Trophoblast cell (in vitro differentiated cells and primary cell): ENCODE measurements at regions not wholly inside any gene's neighbourhood (a gene's known extent, or its start where the extent isn't known, plus 50 kb on each side); places are given as distances from the start of the nearest gene placed in this dataset.

Experiments
- DNase-seq, 2 donors: peaks; one replicate each; pipeline ENCODE4 v3.0.0-alpha.2; 2016
- H2AFZ ChIP-seq: 2 replicates; pipeline ENCODE4 v1.6.1; 2013; ENCODE audit warnings: low read length, moderate library complexity, mild to moderate bottlenecking; ENCODE audit not compliant: insufficient read depth, poor library complexity
- H2AK5ac ChIP-seq: 2 replicates; pipeline ENCODE4 v1.6.1; 2013; ENCODE audit warnings: mild to moderate bottlenecking, low read length
- H2BK120ac ChIP-seq: 2 replicates; pipeline ENCODE4 v1.6.1; 2013; ENCODE audit warnings: low read length, mild to moderate bottlenecking, moderate library complexity; ENCODE audit not compliant: insufficient read depth, poor library complexity
- H2BK12ac ChIP-seq: 2 replicates; pipeline ENCODE4 v1.6.1; 2013; ENCODE audit warnings: mild to moderate bottlenecking, low read length, moderate library complexity
- H2BK5ac ChIP-seq: 2 replicates; pipeline ENCODE4 v1.6.1; 2013; ENCODE audit warnings: low read length, low read depth, moderate library complexity, mild to moderate bottlenecking; ENCODE audit not compliant: poor library complexity
- H3K14ac ChIP-seq: 2 replicates; pipeline ENCODE4 v1.6.1; 2013; ENCODE audit warnings: mild to moderate bottlenecking, low read length
- H3K18ac ChIP-seq: 2 replicates; pipeline ENCODE4 v1.6.1; 2013; ENCODE audit warnings: mild to moderate bottlenecking, low read length
- H3K23ac ChIP-seq: 2 replicates; pipeline ENCODE4 v1.6.1; 2013; ENCODE audit warnings: low read length
- H3K27ac ChIP-seq: 2 replicates; pipeline ENCODE4 v1.5.1; 2013; ENCODE audit warnings: low read depth, mild to moderate bottlenecking, inconsistent platforms, low read length, moderate library complexity
- H3K27me3 ChIP-seq: 2 replicates; pipeline ENCODE4 v1.6.1; 2013; ENCODE audit warnings: inconsistent platforms, mild to moderate bottlenecking, low read length, moderate library complexity; ENCODE audit not compliant: insufficient read depth
- H3K36me3 ChIP-seq, 2 experiments: 1 replicate in 1 of 2; 2 replicates in 1 of 2; pipeline ENCODE4 v1.6.1; 2013; ENCODE audit warnings: low read length in 2 of 2, mild to moderate bottlenecking in 2 of 2, moderate library complexity in 1 of 2; ENCODE audit not compliant: insufficient read depth in 2 of 2, control insufficient read depth in 1 of 2
- H3K4ac ChIP-seq: 2 replicates; pipeline ENCODE4 v1.6.1; 2013; ENCODE audit warnings: low read depth, mild to moderate bottlenecking, low read length, moderate library complexity
- H3K4me1 ChIP-seq, 2 experiments: 1 replicate in 1 of 2; 2 replicates in 1 of 2; pipeline ENCODE4 v1.6.1; 2013; ENCODE audit warnings: low read length in 2 of 2, mild to moderate bottlenecking in 2 of 2, moderate library complexity in 1 of 2; ENCODE audit not compliant: insufficient read depth in 2 of 2, control insufficient read depth in 1 of 2
- H3K4me2 ChIP-seq: 2 replicates; pipeline ENCODE4 v1.6.1; 2013; ENCODE audit warnings: inconsistent platforms, mild to moderate bottlenecking, low read length, moderate library complexity
- H3K4me3 ChIP-seq: 2 replicates; pipeline ENCODE4 v1.5.1; 2013; ENCODE audit warnings: mild to moderate bottlenecking, low read depth, low read length, inconsistent platforms
- H3K79me1 ChIP-seq: one replicate; pipeline ENCODE4 v1.6.1; 2013; ENCODE audit warnings: low read length
- H3K79me2 ChIP-seq: 2 replicates; pipeline ENCODE4 v1.6.1; 2013; ENCODE audit warnings: low read length, mild to moderate bottlenecking; ENCODE audit not compliant: control insufficient read depth, insufficient read depth, poor library complexity
- H3K9ac ChIP-seq: 2 replicates; pipeline ENCODE4 v1.6.1; 2013; ENCODE audit warnings: mild to moderate bottlenecking, low read length
- H3K9me3 ChIP-seq: 2 replicates; pipeline ENCODE4 v1.6.1; 2013; ENCODE audit warnings: low read depth, mild to moderate bottlenecking, control low read depth, inconsistent platforms, low read length; ENCODE audit not compliant: insufficient read depth
- H4K12ac ChIP-seq: 2 replicates; pipeline ENCODE4 v1.6.1; 2013; ENCODE audit warnings: low read depth, mild to moderate bottlenecking, low read length, moderate library complexity
- H4K8ac ChIP-seq: 2 replicates; pipeline ENCODE4 v1.6.1; 2013; ENCODE audit warnings: low read depth, mild to moderate bottlenecking, low read length, moderate library complexity
- H4K91ac ChIP-seq: one replicate; pipeline ENCODE4 v1.6.1; 2013; ENCODE audit warnings: low read depth, mild to moderate bottlenecking, low read length, moderate library complexity
- WGBS: extraction: QIAGEN DNeasy Blood & Tissue Kit; methylation state at CpG from one replicate; pipeline ENCODE4 v1.1.7; 2013; ENCODE audit warnings: missing lambda C conversion rate; ENCODE audit not compliant: insufficient read length, insufficient coverage; ENCODE audit errors: extremely low coverage; 5-methylcytosine and 5-hydroxymethylcytosine counted together

DNA sequence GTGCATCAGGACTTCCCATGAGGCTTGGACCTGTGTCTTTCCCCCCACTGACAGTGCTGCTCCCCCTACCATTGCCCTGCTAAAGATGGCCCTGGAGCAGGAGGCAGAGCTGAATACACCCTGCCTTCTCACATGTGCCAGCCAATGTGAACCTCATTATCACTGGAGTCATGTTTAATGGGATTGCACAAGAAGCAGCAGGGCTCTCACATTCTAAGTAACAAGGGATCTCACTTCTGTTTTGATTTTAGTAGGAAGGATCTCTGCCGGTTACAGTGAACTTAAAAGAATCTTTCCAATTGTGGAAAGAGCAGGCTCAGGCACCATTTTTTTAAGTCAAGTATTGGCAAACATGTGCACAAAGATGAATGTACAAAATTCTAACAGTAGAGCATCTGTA, 322.1 kb upstream of the MEX3C start:
- Histone ChIP-seq H3K27me3 (no peaks in the 10 kb centered on the region), H3K9me3 (no peaks in the 10 kb centered on the region), H2BK120ac (no peak overlapping the region), H3K4me2 (no peak overlapping the region), H4K8ac (no peak overlapping the region), H3K79me2 (no peaks in the 10 kb centered on the region), H3K4ac (no peak overlapping the region), H3K14ac (no peak overlapping the region), H2AFZ (no peak overlapping the region), H3K79me1 (no peaks in the 10 kb centered on the region), H3K18ac (no peak overlapping the region), H2BK5ac (no peak overlapping the region), H3K9ac (no peak overlapping the region), H4K12ac (no peak overlapping the region), H4K91ac (no peak overlapping the region), H2AK5ac (no peak overlapping the region), H3K23ac (no peak overlapping the region), H3K36me3 (peaks cover 0 to 2% of the 10 kb centered on the region in 2 experiments), H3K4me1 (no peaks in the 10 kb centered on the region), H3K27ac (no peak overlapping the region), H3K4me3 (no peak overlapping the region), H2BK12ac (no peak overlapping the region)
- WGBS = no CpG with 5 or more reads among the region's 1 CpG
- DNase-seq = no peak

DNA sequence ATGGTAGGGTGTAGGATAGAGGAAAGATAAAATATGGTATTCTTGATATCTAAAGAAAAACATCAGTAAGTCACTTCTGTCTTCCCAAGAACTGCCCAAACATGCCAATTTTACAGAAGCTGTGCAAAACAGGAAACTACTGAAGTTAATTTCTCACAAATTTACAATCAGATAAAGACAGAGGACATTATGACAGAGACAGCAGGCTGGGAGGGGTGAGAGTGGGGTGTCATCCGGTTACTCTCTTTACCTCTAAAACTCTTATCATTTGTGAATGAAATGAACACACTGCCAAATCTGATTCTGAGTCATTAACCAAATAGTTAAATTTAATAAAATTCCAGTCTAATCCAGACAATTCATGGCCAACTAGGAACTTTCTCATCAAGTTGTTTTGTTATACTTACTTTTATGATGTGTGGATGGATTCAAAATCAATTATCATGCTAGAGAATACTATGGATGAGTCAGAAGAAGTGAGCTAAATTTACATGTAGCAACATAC, 323.2 kb upstream of the MEX3C start:
- H3K18ac ChIP-seq = no peak overlapping the region
- no peak overlapping the region for H2BK12ac ChIP-seq
- H2BK120ac ChIP-seq = no peak overlapping the region
- H2AFZ ChIP-seq = no peak overlapping the region
- H3K14ac ChIP-seq = no peak overlapping the region
- no peak overlapping the region for H3K23ac ChIP-seq
- H2AK5ac ChIP-seq = no peak overlapping the region
- no peaks in the 10 kb centered on the region for H3K79me1 ChIP-seq
- DNase-seq = no peak
- no CpG with 5 or more reads among the region's 1 CpG for WGBS
- no peak overlapping the region for H3K9ac ChIP-seq
- no peak overlapping the region for H3K4ac ChIP-seq
- H3K9me3 ChIP-seq = no peaks in the 10 kb centered on the region
- no peaks in the 10 kb centered on the region for H3K27me3 ChIP-seq
- peaks cover 0 to 2% of the 10 kb centered on the region in 2 experiments for H3K36me3 ChIP-seq
- no peak overlapping the region for H3K4me2 ChIP-seq
- H3K79me2 ChIP-seq = no peaks in the 10 kb centered on the region
- no peak overlapping the region for H4K12ac ChIP-seq
- no peak overlapping the region for H3K4me3 ChIP-seq
- no peak overlapping the region for H4K8ac ChIP-seq
- no peak overlapping the region for H4K91ac ChIP-seq
- no peak overlapping the region for H3K27ac ChIP-seq
- no peaks in the 10 kb centered on the region for H3K4me1 ChIP-seq
- no peak overlapping the region for H2BK5ac ChIP-seq

GRCh38 chr18:51522338-51522737, 324.9 kb upstream of the MEX3C start:
- Histone ChIP-seq H3K4ac (no peak overlapping the region), H2BK120ac (no peak overlapping the region), H2AK5ac (no peak overlapping the region), H3K27me3 (no peaks in the 10 kb centered on the region), H4K91ac (no peak overlapping the region), H3K18ac (no peak overlapping the region), H4K12ac (no peak overlapping the region), H2BK12ac (no peak overlapping the region), H3K36me3 (no peaks in the 10 kb centered on the region), H3K4me3 (no peak overlapping the region), H3K4me1 (no peaks in the 10 kb centered on the region), H2BK5ac (no peak overlapping the region), H3K4me2 (no peak overlapping the region), H3K79me1 (no peaks in the 10 kb centered on the region), H3K9me3 (no peaks in the 10 kb centered on the region), H2AFZ (no peak overlapping the region), H3K23ac (no peak overlapping the region), H3K14ac (no peak overlapping the region), H3K79me2 (no peaks in the 10 kb centered on the region), H3K27ac (no peak overlapping the region), H4K8ac (no peak overlapping the region), H3K9ac (no peak overlapping the region)
- WGBS = no CpG with 5 or more reads among the region's 7 CpGs
- no peak for DNase-seq

- H3K36me3 ChIP-seq = no peaks in the 10 kb centered on the region
- DNase-seq = peak; percentile 55 to 68
- H3K9me3 ChIP-seq = no peaks in the 10 kb centered on the region
- no peak overlapping the region for H3K9ac ChIP-seq
- H3K27ac ChIP-seq = no peak overlapping the region
- H3K27me3 ChIP-seq = no peaks in the 10 kb centered on the region
- no peak overlapping the region for H2BK12ac ChIP-seq
- no CpG with 5 or more reads among the region's 3 CpGs for WGBS
- no peak overlapping the region for H2AFZ ChIP-seq
- no peak overlapping the region for H3K4me2 ChIP-seq
- no peak overlapping the region for H4K8ac ChIP-seq
- no peak overlapping the region for H3K4me3 ChIP-seq
- H3K18ac ChIP-seq = no peak overlapping the region
- H3K79me1 ChIP-seq = no peaks in the 10 kb centered on the region
- H4K91ac ChIP-seq = no peak overlapping the region
- no peak overlapping the region for H2BK120ac ChIP-seq
- H3K23ac ChIP-seq = no peak overlapping the region
- no peak overlapping the region for H3K14ac ChIP-seq
- no peak overlapping the region for H2BK5ac ChIP-seq
- no peaks in the 10 kb centered on the region for H3K79me2 ChIP-seq
- H3K4me1 ChIP-seq = no peaks in the 10 kb centered on the region
- H3K4ac ChIP-seq = no peak overlapping the region
- no peak overlapping the region for H4K12ac ChIP-seq
- no peak overlapping the region for H2AK5ac ChIP-seq
Measured at GRCh38 chr18:51522821-51523220, 325.3 kb upstream of the MEX3C start.
